DND-41 (cell line): ENCODE measurements at regions not wholly inside any gene's neighbourhood (a gene's known extent, or its start where the extent isn't known, plus 50 kb on each side); places are given as distances from the start of the nearest gene placed in this dataset.

Experiments
- ATAC-seq: fragments of 200-7000 bp; cut with Tn5 transposase; 3 replicates; pipeline ENCODE4 v1.9.1; 2021; ENCODE audit warnings: low read depth; ENCODE audit not compliant: insufficient read depth
- DNase-seq: peaks from one replicate; pipeline ENCODE4 v3.0.0-alpha.2; 2020
- H2AFZ ChIP-seq: 2 replicates; pipeline ENCODE4 v1.6.0; 2012; ENCODE audit warnings: low read depth, low read length
- H3K27ac ChIP-seq: 2 replicates; pipeline ENCODE4 v1.5.1; 2012; ENCODE audit warnings: low read length, inconsistent platforms
- H3K27me3 ChIP-seq: fragments of 200-600 bp; sonication (generic); 2 replicates; pipeline ENCODE4 v1.6.0; 2012; ENCODE audit warnings: low read length, mild to moderate bottlenecking, inconsistent platforms; ENCODE audit not compliant: insufficient read depth, poor library complexity
- H3K36me3 ChIP-seq: 2 replicates; pipeline ENCODE4 v1.5.1; 2012; ENCODE audit warnings: low read length, inconsistent platforms; ENCODE audit not compliant: insufficient read depth
- H3K4me1 ChIP-seq: 2 replicates; pipeline ENCODE4 v1.5.1; 2012; ENCODE audit warnings: mild to moderate bottlenecking, low read length; ENCODE audit not compliant: insufficient read depth
- H3K4me2 ChIP-seq: 2 replicates; pipeline ENCODE4 v1.6.0; 2012; ENCODE audit warnings: mild to moderate bottlenecking, moderate library complexity, low read length, inconsistent platforms; ENCODE audit not compliant: insufficient read depth
- H3K4me3 ChIP-seq, 2 experiments: fragments of 200-600 bp in 1 of 2; shearing (Covaris generic) in 1 of 2; 2 replicates each; pipeline ENCODE4 v1.5.1; 2012 to 2016; ENCODE audit warnings: inconsistent platforms in 2 of 2, low read length in 2 of 2, mild to moderate bottlenecking in 2 of 2, low read depth in 1 of 2, moderate library complexity in 1 of 2
- H3K79me2 ChIP-seq: 2 replicates; pipeline ENCODE4 v1.6.0; 2012; ENCODE audit warnings: low read length, inconsistent platforms; ENCODE audit not compliant: insufficient read depth
- H3K9ac ChIP-seq: 2 replicates; pipeline ENCODE4 v1.6.0; 2012; ENCODE audit warnings: low read depth, mild to moderate bottlenecking, inconsistent platforms, low read length, moderate library complexity
- H3K9me3 ChIP-seq: 2 replicates; pipeline ENCODE4 v1.5.1; 2012; ENCODE audit warnings: low read length, moderate library complexity, mild to moderate bottlenecking, inconsistent platforms; ENCODE audit not compliant: insufficient read depth, severe bottlenecking
- H4K20me1 ChIP-seq: 2 replicates; pipeline ENCODE4 v1.6.0; 2012; ENCODE audit warnings: low read length; ENCODE audit not compliant: insufficient read depth
- CTCF ChIP-seq: IDR thresholded peaks from 2 replicates; pipeline ENCODE4 v1.5.1; 2012; ENCODE audit warnings: borderline replicate concordance, low read length, moderate library complexity, mild to moderate bottlenecking; ENCODE audit not compliant: poor library complexity, severe bottlenecking; ENCODE audit errors: extremely low read depth
- EZH2 ChIP-seq: IDR thresholded peaks from 3 replicates; pipeline ENCODE4 v1.6.1; 2012; ENCODE audit warnings: borderline replicate concordance, low read depth, mild to moderate bottlenecking, moderate library complexity, low read length, inconsistent platforms; ENCODE audit not compliant: severe bottlenecking

- H3K9me3 ChIP-seq = no peaks in the 10 kb centered on the region
- ATAC-seq (peak; percentile 63), DNase-seq (peak; percentile 15)
- no peaks in the 10 kb centered on the region for H3K27me3 ChIP-seq
- H4K20me1 ChIP-seq = no peaks in the 10 kb centered on the region
- H3K9ac ChIP-seq = no peak overlapping the region
- H3K27ac ChIP-seq = no peak overlapping the region
- no peak overlapping the region for H2AFZ ChIP-seq
- no peaks in the 10 kb centered on the region for H3K4me1 ChIP-seq
- no peak overlapping the region for H3K4me3 ChIP-seq
- TF ChIP-seq EZH2 (no peak), CTCF (peak; percentile 53)
- no peaks in the 10 kb centered on the region for H3K79me2 ChIP-seq
- H3K4me2 ChIP-seq = no peak overlapping the region
- no peaks in the 10 kb centered on the region for H3K36me3 ChIP-seq
Observed at GRCh38 chr1:218983848-218984247, 189.8 kb upstream of the LYPLAL1 start.

GRCh38 chr1:218985424-218985984 lies 188.2 kb upstream of the LYPLAL1 start:
- Histone ChIP-seq H3K36me3 (no peaks in the 10 kb centered on the region), H3K4me3 (no peak overlapping the region), H4K20me1 (no peaks in the 10 kb centered on the region), H3K9me3 (no peaks in the 10 kb centered on the region), H3K4me2 (no peak overlapping the region), H3K4me1 (no peaks in the 10 kb centered on the region), H3K9ac (no peak overlapping the region), H3K79me2 (no peaks in the 10 kb centered on the region), H3K27me3 (no peaks in the 10 kb centered on the region), H2AFZ (no peak overlapping the region), H3K27ac (no peak overlapping the region)
- no peak for DNase-seq
- no peak for TF ChIP-seq EZH2
- no peak for TF ChIP-seq CTCF
- ATAC-seq = no peak

DNA sequence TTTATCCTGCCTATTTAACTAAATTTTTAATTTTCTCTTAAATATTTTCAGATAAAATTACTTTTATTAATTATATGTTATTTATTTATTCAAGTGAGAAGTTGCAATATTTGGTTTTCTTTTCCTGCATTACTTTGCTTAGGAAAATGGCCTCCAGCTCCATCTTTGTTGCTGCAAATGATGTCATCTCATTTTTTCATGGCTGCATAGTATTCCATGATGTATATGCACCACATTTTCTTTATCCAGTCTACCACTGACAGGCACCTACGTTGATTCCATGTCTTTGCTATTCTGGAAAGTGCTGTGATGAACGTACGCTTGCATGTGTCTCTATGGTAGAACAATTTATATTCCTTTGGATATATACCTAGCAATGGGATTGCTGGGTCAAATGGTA lies 186.9 kb upstream of the LYPLAL1 start:
- no peak overlapping the region for H3K4me2 ChIP-seq
- TF ChIP-seq EZH2 (no peak), CTCF (no peak)
- H2AFZ ChIP-seq = no peak overlapping the region
- H3K9me3 ChIP-seq = no peaks in the 10 kb centered on the region
- H3K27me3 ChIP-seq = no peaks in the 10 kb centered on the region
- H3K79me2 ChIP-seq = no peaks in the 10 kb centered on the region
- no peak overlapping the region for H3K9ac ChIP-seq
- no peaks in the 10 kb centered on the region for H3K36me3 ChIP-seq
- no peak for DNase-seq
- ATAC-seq = no peak
- no peaks in the 10 kb centered on the region for H3K4me1 ChIP-seq
- H3K4me3 ChIP-seq = no peak overlapping the region
- no peaks in the 10 kb centered on the region for H4K20me1 ChIP-seq
- H3K27ac ChIP-seq = no peak overlapping the region

DNA sequence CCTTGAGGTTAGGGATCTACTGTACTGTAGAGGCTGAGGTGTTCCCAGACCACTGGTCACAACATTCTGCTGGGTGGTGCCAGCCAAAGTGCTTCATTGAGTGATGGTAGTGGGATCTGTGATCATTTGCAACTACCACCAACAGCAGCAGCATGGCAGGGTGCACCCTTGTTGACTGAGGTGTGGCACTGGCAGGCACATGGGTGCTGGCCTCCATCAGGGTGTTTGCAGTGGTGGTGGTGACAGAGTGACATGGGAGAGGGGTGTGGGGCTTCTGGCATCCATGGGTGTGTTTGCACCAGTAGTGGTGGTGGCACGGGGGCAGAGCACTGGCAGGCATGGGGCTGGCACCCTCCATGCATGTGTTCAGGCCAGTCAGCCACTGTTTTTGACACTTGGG lies 183.7 kb upstream of the LYPLAL1 start:
- H3K27me3 ChIP-seq = no peaks in the 10 kb centered on the region
- H2AFZ ChIP-seq = no peak overlapping the region
- H3K9me3 ChIP-seq = no peaks in the 10 kb centered on the region
- no peaks in the 10 kb centered on the region for H3K79me2 ChIP-seq
- H3K4me2 ChIP-seq = no peak overlapping the region
- no peak for DNase-seq
- no peak overlapping the region for H3K4me3 ChIP-seq
- TF ChIP-seq CTCF (no peak), EZH2 (no peak)
- no peaks in the 10 kb centered on the region for H3K4me1 ChIP-seq
- no peak overlapping the region for H3K27ac ChIP-seq
- H4K20me1 ChIP-seq = no peaks in the 10 kb centered on the region
- H3K9ac ChIP-seq = no peak overlapping the region
- H3K36me3 ChIP-seq = no peaks in the 10 kb centered on the region
- no peak for ATAC-seq
